GM12891 (cell line): ENCODE measurements at regions not wholly inside any gene's neighbourhood (a gene's known extent, or its start where the extent isn't known, plus 50 kb on each side); places are given as distances from the start of the nearest gene placed in this dataset.

Experiments used
- POLR2A ChIP-seq: IDR thresholded peaks from 2 replicates; pipeline ENCODE4 v1.6.1; 2011; ENCODE audit warnings: low read depth, low read length, control low read depth
- POLR2AphosphoS5 ChIP-seq: IDR thresholded peaks from 2 replicates; pipeline ENCODE4 v1.6.1; 2011; ENCODE audit warnings: low read depth, low read length, control low read depth
- SPI1 ChIP-seq: IDR thresholded peaks from 2 replicates; pipeline ENCODE4 v1.6.1; 2011; ENCODE audit warnings: low read depth, low read length, control low read depth

DNA sequence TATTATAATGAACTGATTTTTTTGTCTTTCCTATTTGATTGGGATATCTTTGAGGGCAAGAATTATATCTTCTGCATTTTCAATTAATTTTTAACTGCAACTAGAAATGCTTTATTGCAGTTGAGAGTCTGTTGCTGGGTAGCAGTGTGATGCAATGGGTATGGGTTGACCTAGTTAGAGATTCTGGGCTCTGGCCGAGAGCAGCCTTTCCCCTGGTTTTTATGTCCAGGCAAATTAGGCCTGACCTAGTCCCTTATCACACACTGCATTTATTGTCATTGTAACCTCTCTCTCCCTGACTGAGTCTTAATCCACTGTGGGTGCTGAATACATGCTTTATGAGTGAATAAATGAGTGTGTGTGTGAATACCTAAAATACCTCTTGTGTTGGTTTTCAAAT is 206.4 kb upstream of the PTGFR start:
- TF ChIP-seq SPI1 (no peak), POLR2AphosphoS5 (no peak), POLR2A (no peak)
